GM12865 (cell line): ENCODE measurements at regions not wholly inside any gene's neighbourhood (a gene's known extent, or its start where the extent isn't known, plus 50 kb on each side); places are given as distances from the start of the nearest gene placed in this dataset.

Experiments used
- DNase-seq: peaks from one replicate; pipeline ENCODE4 v3.0.0; 2010; ENCODE audit warnings: low read depth
- H3K4me3 ChIP-seq: 2 replicates; pipeline ENCODE4 v1.5.1; 2011; ENCODE audit warnings: mild to moderate bottlenecking, low read depth, low read length, control low read depth
- CTCF ChIP-seq: IDR thresholded peaks from 2 replicates; pipeline ENCODE4 v1.5.1; 2011; ENCODE audit warnings: low read length, control low read depth, low read depth, inconsistent platforms; ENCODE audit not compliant: insufficient read depth; ENCODE audit errors: missing control alignments

- TF ChIP-seq CTCF: no peak
- H3K4me3 ChIP-seq: no peak overlapping the region
- no peak for DNase-seq
These were observed 509.3 kb upstream of the LRRC7 start for GRCh38 chr1:69058454-69058853.

GRCh38 chr1:69070660-69071373 lies 496.9 kb upstream of the LRRC7 start:
- H3K4me3 ChIP-seq: no peak overlapping the region
- no peak for TF ChIP-seq CTCF
- peak; percentile 10 for DNase-seq

- no peak for DNase-seq
- H3K4me3 ChIP-seq: no peak overlapping the region
- peak; percentile 7 for TF ChIP-seq CTCF
These were observed 494.5 kb upstream of the LRRC7 start for GRCh38 chr1:69073176-69073575.

- H3K4me3 ChIP-seq: no peak overlapping the region
- DNase-seq: no peak
- TF ChIP-seq CTCF: no peak
These were observed 491.1 kb upstream of the LRRC7 start for GRCh38 chr1:69076631-69077030.

GRCh38 chr1:69077198-69077597 lies 490.5 kb upstream of the LRRC7 start:
- DNase-seq: no peak
- no peak overlapping the region for H3K4me3 ChIP-seq
- no peak for TF ChIP-seq CTCF

- no peak overlapping the region for H3K4me3 ChIP-seq
- TF ChIP-seq CTCF: no peak
- DNase-seq: no peak
These were observed 490.1 kb upstream of the LRRC7 start for GRCh38 chr1:69077633-69078032.

- TF ChIP-seq CTCF: no peak
- no peak for DNase-seq
- no peak overlapping the region for H3K4me3 ChIP-seq
These were observed 486.1 kb upstream of the LRRC7 start for GRCh38 chr1:69081668-69082067.
